HG03066 (cell line): ENCODE measurements at regions not wholly inside any gene's neighbourhood (a gene's known extent, or its start where the extent isn't known, plus 50 kb on each side); places are given as distances from the start of the nearest gene placed in this dataset.
"Not testable (repeated sequence)": the region's sequence is repeated elsewhere in the genome, so short reads cannot be mapped to it uniquely, and the experiment has no call there.

Experiments used
- ATAC-seq: cut with Tn5 transposase; IDR thresholded peaks from one replicate; pipeline ENCODE4 v1.9.1; 2021; ENCODE audit warnings: low read depth; ENCODE audit not compliant: unreplicated experiment

DNA sequence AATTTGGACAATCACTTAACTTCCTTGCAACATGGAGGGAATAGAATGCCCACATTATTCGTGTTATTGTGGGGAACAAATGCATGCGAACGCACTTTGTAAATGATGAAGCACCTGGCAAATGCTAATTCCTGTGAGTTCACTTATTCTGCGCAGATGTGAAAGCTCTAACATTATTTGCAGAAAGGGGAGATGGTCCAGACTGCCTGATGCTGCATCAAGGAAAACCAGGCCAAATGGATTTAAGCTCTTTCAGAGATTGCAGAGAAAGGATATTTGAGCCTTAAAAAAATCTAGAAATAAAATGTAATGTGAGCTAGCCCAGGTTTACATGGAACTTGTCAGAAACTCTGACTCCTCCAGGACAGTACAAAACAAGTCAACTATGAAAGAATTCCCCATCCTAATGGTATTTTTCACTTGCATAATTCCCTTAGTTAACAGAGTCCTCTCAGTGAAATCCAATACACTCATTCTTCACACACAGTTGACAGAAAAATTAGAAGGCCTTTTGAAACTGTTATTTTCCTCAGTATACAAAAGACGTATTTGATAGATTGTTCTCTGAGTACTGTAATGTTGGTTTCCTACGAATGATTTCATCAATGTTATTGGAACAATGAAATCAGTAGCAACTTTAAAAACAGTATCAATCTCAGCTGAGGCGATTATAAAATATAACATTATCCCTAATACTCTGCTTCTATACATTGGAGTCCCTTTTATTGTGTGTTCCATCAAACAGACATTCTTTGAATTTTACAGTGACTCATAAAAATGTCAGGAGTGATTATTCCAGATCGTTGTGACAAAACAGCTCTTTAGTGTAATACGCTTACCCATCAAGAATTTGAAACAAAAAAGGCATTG is 136.3 kb upstream of the ANK3 start:
- ATAC-seq = no peak

DNA sequence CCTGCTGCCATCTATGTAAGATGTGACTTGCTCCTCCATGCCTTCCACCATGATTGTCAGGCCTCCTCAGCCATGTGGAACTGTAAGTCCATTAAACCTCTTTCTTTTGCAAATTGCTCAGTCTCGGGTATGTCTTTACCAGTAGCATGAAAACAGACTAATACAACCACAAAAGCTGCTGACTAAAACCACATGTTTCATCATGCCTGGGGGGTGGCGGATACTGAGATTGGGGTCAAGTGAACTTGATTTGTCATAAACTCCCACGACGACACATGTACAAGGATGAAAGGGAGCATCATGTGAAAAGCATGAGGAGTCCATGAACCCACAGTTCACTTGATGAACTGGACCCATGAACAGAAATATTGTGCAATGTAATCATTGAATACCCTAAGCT is 134.9 kb upstream of the ANK3 start:
- ATAC-seq = no peak

DNA sequence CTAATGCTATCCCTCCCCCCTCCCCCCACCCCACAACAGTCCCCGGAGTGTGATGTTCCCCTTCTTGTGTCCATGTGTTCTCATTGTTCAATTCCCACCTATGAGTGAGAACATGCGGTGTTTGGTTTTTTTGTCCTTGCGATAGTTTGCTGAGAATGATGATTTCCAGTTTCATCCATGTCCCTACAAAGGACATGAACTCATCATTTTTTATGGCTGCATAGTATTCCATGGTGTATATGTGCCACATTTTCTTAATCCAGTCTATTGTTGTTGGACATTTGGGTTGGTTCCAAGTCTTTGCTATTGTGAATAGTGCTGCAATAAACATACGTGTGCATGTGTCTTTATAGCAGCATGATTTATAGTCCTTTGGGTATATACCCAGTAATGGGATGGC is 133.7 kb upstream of the ANK3 start:
- ATAC-seq = not testable (repeated sequence)

DNA sequence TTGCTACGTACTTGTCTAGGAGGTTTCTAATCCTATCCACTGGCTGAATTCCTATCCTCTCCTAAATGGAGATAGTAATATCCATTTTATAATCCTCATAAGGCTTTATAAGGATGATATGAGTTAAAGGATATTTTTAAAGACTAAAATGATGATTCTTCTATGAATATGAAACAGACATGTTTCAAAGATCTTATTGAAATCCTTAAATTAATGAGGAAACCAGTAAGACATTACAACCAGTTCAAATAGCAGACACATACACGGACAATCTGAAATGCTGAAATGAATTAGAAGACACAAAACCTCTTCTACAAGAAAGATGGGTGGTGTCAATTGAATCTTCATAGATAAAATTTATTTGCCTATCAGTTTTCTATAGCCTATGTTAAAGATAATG is 132.9 kb upstream of the ANK3 start:
- no peak for ATAC-seq

DNA sequence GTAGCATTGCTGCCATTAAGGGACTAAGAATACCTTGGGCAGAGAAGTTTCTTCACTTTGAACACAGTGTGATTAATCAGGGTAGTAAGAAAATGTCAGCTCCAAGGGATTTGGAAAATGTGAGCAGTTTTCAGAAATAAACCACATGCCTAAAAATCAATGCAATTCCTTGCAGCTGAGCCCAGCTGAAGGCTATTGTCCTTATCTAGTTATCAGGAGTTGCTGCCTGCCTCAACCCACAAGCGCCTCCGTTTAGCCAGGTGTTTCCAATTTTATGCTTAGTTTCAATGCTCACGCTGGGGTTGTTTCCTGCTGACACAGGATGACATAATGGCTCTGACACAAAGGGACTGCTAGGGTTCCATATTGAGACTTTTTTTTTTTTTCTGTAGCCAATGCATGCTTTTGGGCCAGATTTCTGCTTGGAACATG is 132.3 kb upstream of the ANK3 start:
- no peak for ATAC-seq

DNA sequence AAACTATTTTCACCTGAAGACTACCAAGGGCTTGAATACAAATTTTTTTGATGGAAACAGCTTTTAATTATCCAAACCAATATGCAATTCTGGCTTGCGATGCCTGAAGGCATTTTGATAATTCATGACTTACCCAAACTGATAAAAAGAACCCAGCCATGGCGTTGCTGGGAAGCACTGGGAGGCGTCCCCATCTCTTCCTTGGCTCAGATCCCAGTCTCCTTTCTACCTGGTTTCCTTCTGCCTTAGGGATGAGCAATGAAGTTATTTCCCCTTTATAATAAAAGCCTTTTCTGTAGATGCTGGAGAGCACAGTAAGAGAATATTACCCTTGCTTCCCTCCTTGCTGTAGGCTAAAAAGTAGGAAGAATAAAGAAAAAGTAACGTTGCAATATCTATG is 129.1 kb upstream of the ANK3 start:
- ATAC-seq = no peak

DNA sequence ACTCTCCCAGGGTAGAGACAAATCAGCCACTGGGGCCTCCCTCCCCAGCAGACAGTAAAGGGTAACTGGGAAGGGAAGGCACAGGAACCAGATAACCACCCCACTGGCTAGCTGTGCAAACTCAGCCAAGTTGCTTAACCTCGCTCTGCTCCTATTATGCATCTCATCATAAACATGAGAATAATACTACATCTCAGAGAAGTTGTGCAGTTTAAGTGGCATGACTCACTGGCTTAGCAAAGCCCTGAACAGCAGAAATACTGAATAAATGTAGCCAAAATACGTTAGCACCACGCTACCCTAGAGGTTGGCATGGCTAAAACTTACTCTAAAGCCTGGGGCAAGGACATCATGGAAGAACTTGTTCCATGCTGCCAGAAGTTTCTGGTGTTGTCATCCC is 128.1 kb upstream of the ANK3 start:
- no peak for ATAC-seq

DNA sequence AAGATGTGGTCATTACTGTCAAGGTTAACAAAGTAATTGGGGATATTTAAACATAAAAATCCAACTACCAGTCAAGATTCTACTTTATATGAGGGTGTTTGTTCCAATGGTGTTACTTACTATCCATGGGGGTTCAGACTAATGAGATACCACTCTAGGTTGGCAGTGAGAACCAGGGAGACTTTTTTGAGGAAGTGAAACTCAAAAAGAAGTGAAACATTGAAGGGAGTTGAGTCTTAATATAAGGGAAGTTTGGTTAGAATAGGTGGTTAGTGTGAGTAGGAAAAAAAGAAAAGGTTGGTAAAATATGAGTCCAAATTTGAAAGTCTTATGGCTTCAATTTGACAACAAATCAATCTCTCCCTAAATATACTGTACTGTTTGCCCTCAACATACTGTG is 123.6 kb upstream of the ANK3 start:
- no peak for ATAC-seq

DNA sequence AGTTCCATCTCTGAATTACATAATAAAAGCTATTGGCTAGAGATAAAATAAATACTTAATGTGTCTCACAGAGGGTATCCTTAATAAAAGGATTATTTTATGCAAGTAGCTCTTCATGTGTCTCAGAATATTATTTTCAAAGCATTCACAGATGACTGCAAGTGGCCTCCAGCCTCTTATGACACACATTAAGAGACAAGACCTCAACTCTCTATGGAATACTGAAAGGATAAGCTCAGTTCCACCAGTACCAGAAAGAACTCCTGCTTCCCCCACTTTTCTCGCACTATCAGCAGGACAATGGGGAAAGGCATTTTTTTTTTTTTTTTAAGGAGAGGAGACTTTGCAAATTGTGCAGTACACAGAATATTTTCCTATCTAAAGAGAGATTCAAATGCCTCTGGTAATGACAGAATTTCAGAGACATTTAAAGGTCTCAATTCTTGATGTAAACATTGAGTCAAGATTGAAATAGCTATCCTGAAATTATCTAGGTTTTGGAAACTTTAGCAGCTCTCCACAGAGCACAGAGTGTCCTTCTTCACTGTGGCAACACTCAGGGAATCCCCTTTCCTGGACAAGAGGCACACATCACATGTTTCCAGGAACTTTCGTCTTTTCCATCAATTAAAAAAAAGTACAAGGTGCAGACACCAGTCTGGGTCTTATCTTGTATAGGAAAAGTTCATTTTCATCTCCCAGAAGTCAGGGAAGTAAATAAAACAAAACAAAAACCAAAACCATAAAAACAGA is 122.0 kb upstream of the ANK3 start:
- no peak for ATAC-seq

DNA sequence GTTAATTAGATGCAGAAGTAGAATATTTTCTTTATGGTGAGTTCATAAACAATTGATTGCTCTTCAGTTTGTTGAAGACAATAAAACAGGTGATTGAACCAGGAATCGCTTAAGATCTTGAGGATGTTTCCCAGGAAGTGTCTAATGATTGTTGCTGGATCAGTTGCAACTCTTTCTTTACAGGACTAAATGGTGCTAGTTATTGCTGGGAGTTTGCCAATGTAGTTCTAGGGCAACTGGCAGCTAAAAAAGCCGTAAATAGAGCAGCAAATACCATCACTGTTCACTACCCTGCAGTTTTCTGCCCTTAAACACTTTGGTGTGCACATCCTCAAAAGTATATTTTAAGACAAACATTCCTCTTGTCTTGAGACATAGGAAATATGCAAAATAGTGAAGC is 119.2 kb upstream of the ANK3 start:
- ATAC-seq = no peak

DNA sequence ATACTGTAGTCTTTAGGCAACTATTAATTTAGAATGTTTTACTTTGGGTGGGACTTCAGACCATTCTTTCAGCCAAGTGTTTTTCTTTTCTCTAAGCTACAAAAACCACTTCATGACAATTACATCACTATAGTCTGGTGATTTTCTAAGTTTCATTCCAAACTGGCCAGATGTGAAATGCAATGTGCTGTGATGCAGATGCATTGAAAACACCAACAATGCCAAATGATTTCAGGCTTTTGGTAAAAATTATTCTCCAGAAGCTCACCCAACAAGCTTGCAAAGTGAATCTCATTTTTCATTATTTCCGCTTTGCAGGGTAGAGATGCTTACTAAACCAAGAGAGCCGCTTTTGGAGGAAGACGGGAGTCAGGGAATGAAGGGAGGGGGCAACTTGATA is 118.4 kb upstream of the ANK3 start:
- ATAC-seq = no peak

DNA sequence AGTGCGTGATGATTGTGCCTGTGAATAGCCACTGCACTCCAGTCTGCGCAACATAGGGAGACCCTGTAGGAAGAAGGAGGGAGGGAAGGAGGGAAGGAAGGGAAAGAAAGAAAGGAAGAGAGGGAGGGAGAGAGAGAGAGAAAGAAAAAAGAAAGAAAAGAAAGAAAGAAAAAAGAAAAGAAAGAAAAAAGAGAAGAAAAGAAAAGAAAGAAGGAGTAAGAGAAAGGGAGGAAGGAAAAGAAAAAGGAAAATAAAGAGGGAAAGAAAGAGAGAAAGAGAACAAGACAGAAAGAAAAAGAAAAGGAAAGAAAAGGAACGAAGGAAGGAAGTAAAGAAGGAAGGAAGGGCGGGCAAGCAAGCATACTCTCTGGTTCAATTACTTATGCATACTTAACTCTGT is 112.9 kb upstream of the ANK3 start:
- no peak for ATAC-seq

DNA sequence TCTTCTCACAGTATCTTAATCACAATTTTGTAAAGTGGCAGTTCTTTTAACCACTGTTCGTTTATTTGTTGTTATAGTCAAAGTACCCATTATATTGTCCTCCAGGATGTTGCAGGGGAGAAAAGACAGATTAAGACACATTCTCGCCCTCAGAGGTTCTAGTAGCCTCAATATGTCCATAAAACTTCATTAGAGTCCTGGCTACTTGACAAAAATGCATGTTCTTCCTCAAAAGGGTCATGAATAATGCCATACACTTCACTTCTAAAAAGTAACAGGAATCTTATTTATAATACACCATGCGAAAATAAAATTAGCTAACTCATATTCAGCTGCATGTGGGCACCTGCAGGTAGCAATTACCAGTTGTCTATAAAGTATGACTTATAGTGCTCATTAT is 109.3 kb upstream of the ANK3 start:
- ATAC-seq = no peak

DNA sequence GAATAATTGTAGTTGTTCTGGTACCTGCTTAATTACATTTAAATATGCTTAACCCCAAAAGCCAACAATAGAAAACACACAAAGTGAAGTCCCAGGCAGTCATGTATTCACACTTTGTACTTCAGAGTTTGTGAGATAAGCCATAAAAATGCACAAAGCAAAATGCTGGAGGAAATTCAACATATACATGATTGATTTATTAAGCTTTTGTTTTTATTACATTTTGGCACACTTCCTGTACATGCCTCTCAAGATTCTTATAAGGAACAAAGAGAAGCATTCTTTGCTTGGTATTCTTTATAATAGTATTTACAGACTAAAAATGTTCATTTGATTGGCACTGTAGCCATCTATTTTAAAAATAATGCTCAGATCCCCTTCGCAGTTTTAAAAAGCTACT is 107.7 kb upstream of the ANK3 start:
- no peak for ATAC-seq

DNA sequence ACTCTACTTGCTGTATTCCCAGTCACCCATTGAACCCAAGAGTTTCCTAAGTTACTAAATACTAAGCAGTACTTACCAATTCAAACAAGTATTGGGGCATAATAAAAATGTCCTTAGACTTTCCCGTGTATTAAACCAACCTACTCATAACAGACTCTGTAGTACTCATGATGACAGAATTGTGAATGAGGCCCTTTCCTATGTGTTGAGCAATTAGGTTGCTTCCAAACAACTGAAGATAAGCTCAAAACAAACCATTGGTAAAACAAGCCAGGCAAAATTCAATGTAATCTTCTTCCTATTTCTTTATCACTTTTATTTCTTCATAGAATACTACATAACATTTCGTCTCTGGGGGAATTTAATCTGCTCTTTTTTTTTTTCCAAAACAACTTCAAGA is 106.5 kb upstream of the ANK3 start:
- ATAC-seq = no peak

DNA sequence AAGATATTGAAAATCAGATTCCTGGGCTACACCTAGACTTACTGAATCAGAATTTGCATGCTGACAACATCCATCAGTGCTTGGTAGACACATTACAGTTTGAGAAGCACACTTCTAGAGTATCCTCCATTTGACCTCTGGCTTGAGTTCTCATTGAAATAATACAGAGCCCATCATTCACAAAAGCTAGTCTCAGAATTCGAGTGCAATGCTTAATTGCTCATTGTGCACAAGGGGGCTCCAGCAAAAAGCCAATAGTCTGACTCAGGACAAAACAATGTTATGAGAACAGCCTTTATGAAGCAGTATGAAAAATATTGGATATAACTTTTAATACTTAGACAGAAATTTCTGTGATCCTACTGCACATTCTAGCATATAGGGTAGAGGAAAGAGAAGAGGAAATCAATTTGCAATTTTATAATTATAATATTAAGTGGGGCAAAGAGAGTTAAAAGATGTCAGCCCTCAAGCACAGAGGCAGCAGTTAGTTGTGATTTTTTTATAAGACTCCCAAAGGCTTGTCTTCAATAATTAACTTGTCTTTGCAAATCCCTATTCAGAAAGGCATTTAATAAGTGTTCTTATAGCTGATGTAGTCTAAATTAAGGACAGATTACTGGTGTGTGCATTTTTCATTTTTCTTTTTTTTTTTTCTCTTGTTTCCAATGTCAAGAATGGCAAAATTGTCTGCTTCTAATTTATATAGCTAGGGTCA is 105.8 kb upstream of the ANK3 start:
- ATAC-seq = no peak

DNA sequence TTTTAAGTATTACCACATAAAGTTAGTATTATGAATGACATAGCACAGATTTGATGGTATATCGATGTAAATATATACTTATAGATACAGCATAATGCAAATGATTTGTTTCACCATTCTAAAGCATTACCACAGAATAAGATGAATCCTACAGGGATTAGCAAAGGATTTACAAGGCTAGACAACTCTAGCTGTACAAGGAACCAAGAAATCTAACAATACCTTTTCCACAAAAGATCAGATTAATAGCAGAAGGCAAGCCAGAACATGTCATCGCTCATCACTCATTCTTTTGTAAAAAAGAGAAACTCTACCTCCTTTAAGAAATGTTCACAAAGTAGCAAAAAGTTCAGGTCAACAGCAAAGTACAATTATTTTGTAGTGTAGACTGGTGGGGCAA is 105.1 kb upstream of the ANK3 start:
- no peak for ATAC-seq

DNA sequence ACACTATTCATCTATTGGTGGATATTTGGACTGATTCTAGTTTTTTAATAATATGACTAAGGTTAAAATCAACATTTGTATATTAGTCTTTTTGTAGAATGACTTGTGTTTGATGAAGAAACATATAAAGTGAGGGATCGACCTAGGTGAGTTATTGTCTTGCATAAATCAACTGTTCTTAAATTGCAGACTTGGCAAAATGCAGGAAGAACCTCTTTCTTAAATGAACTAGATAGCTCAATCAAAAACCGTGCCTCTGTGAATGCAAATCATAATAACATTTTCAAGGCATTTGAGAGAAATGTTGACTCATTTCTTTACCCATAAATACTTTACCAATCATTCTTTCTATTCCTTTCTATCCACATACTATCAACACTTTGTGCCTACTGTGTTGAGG is 101.5 kb upstream of the ANK3 start:
- no peak for ATAC-seq

DNA sequence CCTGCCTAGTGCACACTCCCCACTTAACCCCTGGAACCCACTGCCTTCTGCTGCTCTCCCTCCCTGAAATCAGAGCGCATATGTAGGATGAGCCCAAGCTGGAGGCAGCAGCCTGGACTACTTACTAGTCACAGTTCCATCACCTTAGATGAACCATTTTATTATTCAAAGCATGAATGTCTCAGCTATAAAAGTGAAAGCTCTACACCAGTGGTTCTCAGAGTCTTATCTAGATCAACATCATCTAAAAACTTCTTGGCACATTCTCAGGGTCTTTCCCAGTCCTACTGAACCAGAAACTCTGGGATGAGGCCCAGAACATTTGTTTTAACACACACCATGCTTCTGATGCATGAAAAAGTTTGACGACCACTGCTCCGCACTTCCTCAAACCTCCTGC is 100.3 kb upstream of the ANK3 start:
- no peak for ATAC-seq

DNA sequence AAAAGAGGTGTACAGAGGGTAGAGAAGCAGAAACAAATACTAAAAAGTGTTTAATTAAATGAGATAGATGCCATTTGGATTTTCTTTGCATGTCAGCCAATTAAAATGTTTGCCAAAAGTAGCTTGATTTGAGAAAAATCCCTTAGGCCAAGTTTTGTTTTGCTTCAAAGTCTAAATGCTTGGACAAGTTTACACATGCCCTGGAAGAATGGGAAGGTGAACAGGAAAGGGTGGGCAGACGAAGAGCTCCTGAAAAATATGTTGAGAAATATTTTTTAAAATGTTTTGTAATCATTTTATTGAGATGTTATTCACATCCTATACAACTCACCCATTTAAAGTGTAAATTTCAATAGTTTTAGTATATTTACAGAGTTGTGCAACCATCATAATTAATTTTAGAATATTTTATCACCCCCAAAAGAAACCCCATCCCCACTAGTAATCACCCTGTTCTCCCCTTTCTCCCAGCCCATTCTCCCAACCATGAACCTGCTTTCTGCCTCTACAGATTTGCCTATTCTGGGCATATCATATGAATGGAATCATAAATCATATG is 98.5 kb upstream of the ANK3 start:
- no peak for ATAC-seq

DNA sequence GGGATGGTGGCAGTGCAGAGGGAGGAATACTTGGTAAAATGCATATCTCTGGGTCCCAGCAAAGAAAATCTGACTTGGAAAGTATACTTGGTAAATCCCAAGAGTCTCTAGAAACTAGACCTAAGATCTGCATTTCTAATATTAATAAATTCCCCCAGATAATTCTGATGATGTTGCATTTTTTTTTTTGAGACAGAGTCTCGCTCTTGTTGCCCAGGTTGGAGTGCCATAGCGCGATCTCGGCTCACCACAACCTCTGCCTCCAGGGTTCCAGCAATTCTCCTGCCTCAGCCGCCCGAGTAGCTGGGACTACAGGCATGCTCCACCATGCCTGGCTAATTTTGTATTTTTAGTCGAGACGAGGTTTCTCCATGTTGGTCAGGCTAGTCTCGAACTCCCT is 97.9 kb upstream of the ANK3 start:
- ATAC-seq = no peak
